ENCODE measurements at regions not wholly inside any gene's neighbourhood (a gene's known extent, or its start where the extent isn't known, plus 50 kb on each side); places are given as distances from the start of the nearest gene placed in this dataset.

DNA sequence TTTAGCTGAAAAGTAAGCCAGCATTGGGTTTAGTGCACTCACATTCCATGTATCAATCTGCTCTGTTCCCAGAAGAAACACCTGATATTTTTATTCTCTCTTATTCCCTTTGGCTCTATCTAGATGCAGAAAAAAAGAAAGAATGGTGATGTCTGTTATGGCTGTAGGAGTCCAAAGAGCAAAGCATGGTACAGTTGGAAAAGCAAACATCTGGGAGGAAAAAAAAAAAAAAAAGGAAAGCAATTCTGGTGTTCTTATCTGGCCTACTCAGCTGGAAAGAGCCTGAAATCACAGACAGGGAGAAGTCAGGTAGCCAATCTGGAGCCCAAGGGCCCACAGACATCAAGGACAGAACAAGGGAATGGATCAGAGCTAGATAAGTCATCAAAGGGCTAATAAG lies 293.9 kb downstream of the DUSP6 start:
- TF ChIP-seq, protein P1, sequence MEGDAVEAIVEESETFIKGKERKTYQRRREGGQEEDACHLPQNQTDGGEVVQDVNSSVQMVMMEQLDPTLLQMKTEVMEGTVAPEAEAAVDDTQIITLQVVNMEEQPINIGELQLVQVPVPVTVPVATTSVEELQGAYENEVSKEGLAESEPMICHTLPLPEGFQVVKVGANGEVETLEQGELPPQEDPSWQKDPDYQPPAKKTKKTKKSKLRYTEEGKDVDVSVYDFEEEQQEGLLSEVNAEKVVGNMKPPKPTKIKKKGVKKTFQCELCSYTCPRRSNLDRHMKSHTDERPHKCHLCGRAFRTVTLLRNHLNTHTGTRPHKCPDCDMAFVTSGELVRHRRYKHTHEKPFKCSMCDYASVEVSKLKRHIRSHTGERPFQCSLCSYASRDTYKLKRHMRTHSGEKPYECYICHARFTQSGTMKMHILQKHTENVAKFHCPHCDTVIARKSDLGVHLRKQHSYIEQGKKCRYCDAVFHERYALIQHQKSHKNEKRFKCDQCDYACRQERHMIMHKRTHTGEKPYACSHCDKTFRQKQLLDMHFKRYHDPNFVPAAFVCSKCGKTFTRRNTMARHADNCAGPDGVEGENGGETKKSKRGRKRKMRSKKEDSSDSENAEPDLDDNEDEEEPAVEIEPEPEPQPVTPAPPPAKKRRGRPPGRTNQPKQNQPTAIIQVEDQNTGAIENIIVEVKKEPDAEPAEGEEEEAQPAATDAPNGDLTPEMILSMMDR (IDR thresholded peaks at IDR 0.05) = no peak
- no peak for TF ChIP-seq POLR2A (IDR thresholded peaks at IDR 0.05)

Measured in lower leg skin (tissue), 3 donors.